ENCODE measurements at regions not wholly inside any gene's neighbourhood (a gene's known extent, or its start where the extent isn't known, plus 50 kb on each side); places are given as distances from the start of the nearest gene placed in this dataset.
"Not testable (repeated sequence)": the region's sequence is repeated elsewhere in the genome, so short reads cannot be mapped to it uniquely, and the experiment has no call there.

- ATAC-seq (no peak), DNase-seq (no peak)
These were observed 157.4 kb upstream of the TMEM260 start for GRCh38 chr14:56422221-56422620.

GRCh38 chr14:56422703-56423213 is 156.8 kb upstream of the TMEM260 start:
- DNase-seq (no peak), ATAC-seq (no peak)

GRCh38 chr14:56423544-56423943 is 156.1 kb upstream of the TMEM260 start:
- ATAC-seq (no peak), DNase-seq (no peak)

GRCh38 chr14:56431013-56431412 is 148.6 kb upstream of the TMEM260 start:
- ATAC-seq (no peak), DNase-seq (no peak)

GRCh38 chr14:56449670-56450213 is 129.9 kb upstream of the TMEM260 start:
- ATAC-seq (no peak), DNase-seq (no peak)

GRCh38 chr14:56452940-56453339 is 126.7 kb upstream of the TMEM260 start:
- DNase-seq (no peak), ATAC-seq (no peak)

GRCh38 chr14:56454680-56455079 is 124.9 kb upstream of the TMEM260 start:
- not testable (repeated sequence) for ATAC-seq

GRCh38 chr14:56460469-56460868 is 119.1 kb upstream of the TMEM260 start:
- no peak for ATAC-seq

More at GRCh38 chr14:56454680-56455079, 124.9 kb upstream of the TMEM260 start:
- DNase-seq: not testable (repeated sequence)

GRCh38 chr14:56461276-56462275 is 118.0 kb upstream of the TMEM260 start:
- ATAC-seq (no peak), DNase-seq (no peak)

More at GRCh38 chr14:56460469-56460868, 119.1 kb upstream of the TMEM260 start:
- DNase-seq: no peak

- DNase-seq (no peak), ATAC-seq (no peak)
These were observed 116.2 kb upstream of the TMEM260 start for GRCh38 chr14:56463271-56463890.

- peak; percentile 32 for ATAC-seq
- no peak for DNase-seq
These were observed 108.5 kb upstream of the TMEM260 start for GRCh38 chr14:56471056-56471455.

- ATAC-seq (no peak), DNase-seq (no peak)
These were observed 105.1 kb upstream of the TMEM260 start for GRCh38 chr14:56474419-56475022.

- DNase-seq: no peak
These were observed 97.2 kb upstream of the TMEM260 start for GRCh38 chr14:56482310-56482911.

GRCh38 chr14:56487090-56487667 is 92.4 kb upstream of the TMEM260 start:
- DNase-seq (no peak), ATAC-seq (no peak)

More at GRCh38 chr14:56482310-56482911, 97.2 kb upstream of the TMEM260 start:
- no peak for ATAC-seq

- DNase-seq (no peak), ATAC-seq (no peak)
These were observed 91.8 kb upstream of the TMEM260 start for GRCh38 chr14:56487761-56488160.

GRCh38 chr14:56488306-56488705 is 91.3 kb upstream of the TMEM260 start:
- ATAC-seq: no peak

GRCh38 chr14:56490379-56490778 is 89.2 kb upstream of the TMEM260 start:
- ATAC-seq (no peak), DNase-seq (no peak)

More at GRCh38 chr14:56488306-56488705, 91.3 kb upstream of the TMEM260 start:
- no peak for DNase-seq

GRCh38 chr14:56491299-56492285 is 88.0 kb upstream of the TMEM260 start:
- peak; percentile 51 for DNase-seq
- ATAC-seq: peak; percentile 69

- ATAC-seq (no peak), DNase-seq (no peak)
These were observed 85.4 kb upstream of the TMEM260 start for GRCh38 chr14:56494167-56494566.

- DNase-seq (no peak), ATAC-seq (no peak)
These were observed 81.5 kb upstream of the TMEM260 start for GRCh38 chr14:56498112-56498511.
